Cardiac fibroblast (primary cell): ENCODE measurements at regions not wholly inside any gene's neighbourhood (a gene's known extent, or its start where the extent isn't known, plus 50 kb on each side); places are given as distances from the start of the nearest gene placed in this dataset.

Experiments
- DNase-seq, 2 donors: peaks; one replicate each; pipeline versions ENCODE4 v3.0.0 to v3.0.0-alpha.2; 2010; ENCODE audit warnings: low read depth in 2 of 2
- H3K4me3 ChIP-seq, 2 donors: replicated peaks in 1 of 2; 1 replicate in 1 of 2; 2 replicates in 1 of 2; pipeline ENCODE4 v1.5.1; 2011; ENCODE audit warnings: low read depth in 2 of 2, low read length in 2 of 2, mild to moderate bottlenecking in 2 of 2, moderate library complexity in 1 of 2
- TF ChIP-seq, protein P1 (sequence below): IDR thresholded peaks from one replicate; pipeline ENCODE4 v1.5.1; 2011; ENCODE audit warnings: low read depth, mild to moderate bottlenecking, low read length, inconsistent platforms

DNA sequence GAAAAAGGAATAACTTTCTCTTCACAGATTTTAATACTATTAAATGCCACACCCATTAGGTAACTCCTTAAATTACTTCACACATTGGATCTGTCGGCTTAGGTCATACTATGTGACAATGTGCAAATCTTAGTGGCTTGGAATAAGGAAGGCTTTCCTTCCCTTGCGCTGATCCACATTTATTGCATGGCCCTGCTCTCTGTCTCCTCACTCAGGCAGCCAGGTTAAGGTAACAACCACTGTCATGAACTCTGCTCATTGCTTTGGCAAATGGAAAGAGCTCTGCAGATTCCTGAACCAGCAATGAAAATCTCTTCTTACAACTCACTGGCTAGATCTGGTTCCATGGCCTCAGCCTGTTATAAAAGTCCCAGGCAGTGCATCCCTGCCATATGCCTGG is 121.9 kb upstream of the NFIB start:
- no peak overlapping the region for H3K4me3 ChIP-seq
- no peak for DNase-seq
- TF ChIP-seq, protein P1, sequence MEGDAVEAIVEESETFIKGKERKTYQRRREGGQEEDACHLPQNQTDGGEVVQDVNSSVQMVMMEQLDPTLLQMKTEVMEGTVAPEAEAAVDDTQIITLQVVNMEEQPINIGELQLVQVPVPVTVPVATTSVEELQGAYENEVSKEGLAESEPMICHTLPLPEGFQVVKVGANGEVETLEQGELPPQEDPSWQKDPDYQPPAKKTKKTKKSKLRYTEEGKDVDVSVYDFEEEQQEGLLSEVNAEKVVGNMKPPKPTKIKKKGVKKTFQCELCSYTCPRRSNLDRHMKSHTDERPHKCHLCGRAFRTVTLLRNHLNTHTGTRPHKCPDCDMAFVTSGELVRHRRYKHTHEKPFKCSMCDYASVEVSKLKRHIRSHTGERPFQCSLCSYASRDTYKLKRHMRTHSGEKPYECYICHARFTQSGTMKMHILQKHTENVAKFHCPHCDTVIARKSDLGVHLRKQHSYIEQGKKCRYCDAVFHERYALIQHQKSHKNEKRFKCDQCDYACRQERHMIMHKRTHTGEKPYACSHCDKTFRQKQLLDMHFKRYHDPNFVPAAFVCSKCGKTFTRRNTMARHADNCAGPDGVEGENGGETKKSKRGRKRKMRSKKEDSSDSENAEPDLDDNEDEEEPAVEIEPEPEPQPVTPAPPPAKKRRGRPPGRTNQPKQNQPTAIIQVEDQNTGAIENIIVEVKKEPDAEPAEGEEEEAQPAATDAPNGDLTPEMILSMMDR, result no peak

DNA sequence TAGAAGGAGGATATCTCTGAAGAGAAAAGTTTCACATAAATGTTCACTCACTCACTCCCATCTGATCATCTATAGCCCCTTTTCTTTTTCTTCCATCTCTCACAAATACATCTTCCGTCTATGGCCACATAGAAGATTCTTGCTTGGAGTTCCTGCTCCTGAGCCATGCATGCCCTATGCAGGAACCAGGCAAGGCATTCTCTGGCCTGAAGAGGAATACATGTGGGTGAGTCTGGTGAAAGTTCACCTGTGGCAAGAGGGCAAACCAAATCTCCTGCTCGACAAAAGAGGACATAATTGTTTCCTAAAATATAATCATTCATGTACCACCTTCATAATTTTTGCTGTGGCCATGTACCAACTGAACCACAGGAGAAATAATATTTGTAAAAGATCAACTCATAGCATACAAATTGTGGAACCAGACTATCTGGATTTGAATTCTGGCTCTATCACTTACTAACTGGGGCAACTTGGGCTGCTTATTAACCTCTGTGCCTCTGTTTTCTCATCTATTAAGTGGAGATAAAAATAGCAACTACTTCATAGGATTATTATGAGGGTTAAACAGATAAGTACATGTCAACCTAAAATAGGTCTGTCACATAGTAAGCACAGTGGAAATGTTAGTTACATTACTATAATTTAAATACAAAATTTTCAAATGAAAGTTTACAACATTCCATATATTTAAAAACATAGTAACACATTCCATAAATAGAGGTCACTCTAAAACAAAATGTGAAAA is 121.2 kb upstream of the NFIB start:
- no peak overlapping the region for H3K4me3 ChIP-seq
- no peak for DNase-seq
- TF ChIP-seq, protein P1, result no peak

DNA sequence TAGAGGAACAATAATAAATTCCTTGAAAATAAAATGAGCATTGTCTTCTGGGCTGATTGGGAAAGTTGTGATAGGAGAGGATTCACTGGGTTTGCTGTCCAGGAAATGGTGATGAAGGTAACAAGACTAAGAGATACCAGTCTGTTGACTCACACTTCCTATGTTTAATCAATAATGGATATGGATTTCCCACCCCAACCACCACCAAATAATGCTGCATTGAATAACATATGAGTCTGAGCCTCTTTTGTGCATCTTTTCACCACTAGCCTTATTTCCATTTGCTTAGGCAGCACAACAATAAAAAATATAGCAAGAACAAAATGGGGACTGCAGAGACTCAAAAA is 120.2 kb upstream of the NFIB start:
- TF ChIP-seq, protein P1, result no peak
- DNase-seq, result no peak
- no peak overlapping the region for H3K4me3 ChIP-seq

DNA sequence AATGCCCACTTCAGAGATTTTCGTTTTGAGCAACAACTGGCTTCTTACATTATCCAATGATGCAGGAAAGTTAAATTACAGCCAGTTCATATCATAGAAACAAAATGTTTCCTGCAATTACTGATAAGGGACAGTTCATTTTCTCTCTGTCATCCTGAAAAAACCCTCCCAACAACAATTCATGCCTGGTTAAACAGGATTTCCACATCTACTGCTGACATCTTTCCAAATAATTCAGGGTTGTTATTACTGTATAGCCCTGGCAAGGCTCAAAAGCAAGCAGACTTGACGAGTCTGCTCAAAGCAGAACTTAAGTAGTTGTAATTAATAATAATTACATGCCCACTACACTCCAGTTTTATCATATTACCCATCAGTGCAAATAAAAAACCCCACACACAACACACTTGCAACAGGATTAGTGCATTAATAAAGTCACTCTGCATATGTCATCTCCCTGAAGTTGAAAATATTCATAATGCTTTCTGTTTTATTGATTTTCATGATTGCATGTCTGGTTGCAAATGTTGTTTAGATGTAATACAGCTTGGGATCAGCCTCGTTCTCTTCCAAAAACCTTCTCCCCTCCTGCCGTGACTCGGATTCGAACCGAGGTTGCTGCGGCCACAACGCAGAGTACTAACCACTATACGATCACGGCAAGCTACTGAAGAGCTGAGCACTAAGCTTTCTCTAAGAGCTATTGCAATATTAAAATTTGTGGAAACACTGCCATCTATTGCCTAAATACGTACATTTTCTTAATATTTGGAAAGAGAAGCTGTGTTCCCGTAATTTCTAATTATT is 119.6 kb upstream of the NFIB start:
- no peak overlapping the region for H3K4me3 ChIP-seq
- TF ChIP-seq, protein P1, result peak; percentile 18
- DNase-seq, result peak; percentile 87 to 88

DNA sequence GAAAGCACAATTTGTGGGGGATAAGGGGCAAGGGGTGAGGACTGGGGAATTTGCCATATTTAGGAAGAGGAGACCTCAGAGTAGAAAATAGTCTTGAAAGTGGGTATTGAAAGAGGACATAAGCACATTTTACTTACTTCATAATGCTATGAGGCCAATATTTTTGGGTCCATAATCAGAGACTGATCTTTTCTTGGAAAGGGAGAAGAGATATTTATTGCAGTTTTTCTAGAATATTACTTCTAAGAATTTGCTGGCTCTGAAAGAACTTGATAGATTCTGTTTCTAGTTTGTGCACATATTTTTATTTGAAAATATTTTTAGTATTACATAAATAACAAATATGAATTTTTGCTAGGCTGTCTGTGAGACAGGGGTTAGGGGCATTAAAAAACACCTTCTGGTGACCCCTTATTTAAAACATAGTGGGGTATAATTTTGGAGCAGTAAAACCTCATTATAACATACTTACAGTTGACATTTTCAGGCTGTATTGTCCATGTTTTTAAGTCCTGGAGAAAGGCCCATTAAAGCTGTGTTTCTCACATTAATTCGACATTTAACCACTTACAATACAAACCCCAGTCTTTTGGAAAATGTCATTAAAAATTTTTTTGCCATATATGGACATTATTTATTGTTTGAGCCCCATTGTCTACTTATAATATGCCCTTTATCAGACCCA is 118.9 kb upstream of the NFIB start:
- TF ChIP-seq, protein P1, result no peak
- H3K4me3 ChIP-seq, result no peak overlapping the region
- DNase-seq, result no peak

DNA sequence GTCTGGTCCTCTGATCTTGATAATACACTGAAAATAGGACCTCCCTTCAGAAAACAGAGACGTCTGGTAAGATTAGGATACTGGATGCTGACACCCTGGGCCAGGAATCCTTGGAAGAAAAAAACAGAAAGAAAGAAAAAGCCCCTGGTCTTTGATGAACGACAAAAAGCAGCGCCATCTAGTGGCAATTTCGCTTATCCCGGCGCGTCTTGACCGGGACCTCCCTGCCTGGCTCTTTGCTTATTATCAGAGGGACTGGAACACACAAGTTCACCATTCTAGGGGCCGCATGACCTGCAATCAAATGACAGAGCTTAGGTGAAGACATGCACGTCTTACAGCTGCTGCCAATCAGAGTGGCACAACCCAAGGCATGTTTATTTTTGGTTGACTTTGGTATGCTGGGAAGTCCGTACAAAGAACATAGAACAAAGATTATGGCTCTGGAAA is 114.9 kb upstream of the NFIB start:
- no peak overlapping the region for H3K4me3 ChIP-seq
- DNase-seq, result peak; percentile 86 to 89
- TF ChIP-seq, protein P1, result peak; percentile 77
